ENCODE measurements at regions not wholly inside any gene's neighbourhood (a gene's known extent, or its start where the extent isn't known, plus 50 kb on each side); places are given as distances from the start of the nearest gene placed in this dataset.
A peak's percentile ranks its signal among the peaks of the same experiment; 100 is the strongest.
"Not testable (repeated sequence)": the region's sequence is repeated elsewhere in the genome, so short reads cannot be mapped to it uniquely, and the experiment has no call there.

GRCh38 chr5:101529094-101529493 is 626.0 kb upstream of the ST8SIA4 start:
- H3K27ac Mint-ChIP-seq, H3K27me3 Mint-ChIP-seq, ATAC-seq, H3K4me1 Mint-ChIP-seq, H3K9me3 Mint-ChIP-seq, H3K4me3 Mint-ChIP-seq, H3K36me3 Mint-ChIP-seq: not testable (repeated sequence)

- no peak overlapping the region for H3K4me3 Mint-ChIP-seq
- no peak overlapping the region for H3K27ac Mint-ChIP-seq
- no peaks in the 10 kb centered on the region for H3K4me1 Mint-ChIP-seq
- H3K36me3 Mint-ChIP-seq = no peaks in the 10 kb centered on the region
- H3K9me3 Mint-ChIP-seq = peaks cover 3% of the 10 kb centered on the region
- ATAC-seq = no peak
- no peaks in the 10 kb centered on the region for H3K27me3 Mint-ChIP-seq
Observed at GRCh38 chr5:101520417-101520816, 617.3 kb upstream of the ST8SIA4 start.

DNA sequence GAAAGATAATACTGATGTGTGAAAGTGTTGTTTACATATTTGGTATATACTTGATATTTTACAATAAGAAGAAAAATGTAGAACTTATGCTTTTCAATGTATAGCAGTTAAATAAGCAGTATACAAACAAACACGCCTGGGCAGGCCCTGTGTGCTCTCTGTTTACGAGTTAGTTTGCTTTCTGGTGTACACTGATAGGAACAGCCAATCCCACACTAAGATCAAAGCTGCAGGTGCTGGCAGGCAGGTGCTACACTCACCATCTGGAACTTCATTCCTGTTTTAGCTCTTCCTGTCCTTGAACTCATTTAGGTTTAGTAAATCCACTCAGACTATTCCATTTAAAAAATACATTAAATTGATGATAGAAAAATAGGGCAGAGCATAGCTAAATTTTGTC is 614.7 kb upstream of the ST8SIA4 start:
- ATAC-seq = no peak
- H3K27ac Mint-ChIP-seq = no peak overlapping the region
- H3K36me3 Mint-ChIP-seq = no peaks in the 10 kb centered on the region
- no peak overlapping the region for H3K4me3 Mint-ChIP-seq
- H3K4me1 Mint-ChIP-seq = no peaks in the 10 kb centered on the region
- H3K9me3 Mint-ChIP-seq = peaks cover 6% of the 10 kb centered on the region
- H3K27me3 Mint-ChIP-seq = no peaks in the 10 kb centered on the region

DNA sequence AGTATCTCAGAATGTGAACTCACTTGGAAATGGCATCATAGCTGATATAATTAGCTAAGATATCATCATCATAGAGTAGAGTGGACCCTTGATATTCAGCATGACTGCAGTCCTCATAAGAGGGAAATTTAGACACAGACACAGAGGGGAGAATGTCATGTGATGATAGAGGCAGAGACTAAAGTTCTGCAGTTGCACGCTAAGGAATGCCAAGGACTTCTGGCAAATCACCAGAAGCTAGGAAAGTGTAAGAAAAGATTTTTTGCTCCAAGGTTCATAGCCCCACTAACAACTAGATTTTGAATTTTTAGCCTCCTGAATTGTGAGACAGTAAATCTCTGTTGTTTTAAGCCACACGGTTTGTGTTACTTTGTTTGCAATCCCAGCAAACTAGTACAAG is 612.6 kb upstream of the ST8SIA4 start:
- ATAC-seq = no peak
- no peaks in the 10 kb centered on the region for H3K36me3 Mint-ChIP-seq
- no peak overlapping the region for H3K4me3 Mint-ChIP-seq
- H3K9me3 Mint-ChIP-seq = peaks cover 6% of the 10 kb centered on the region
- H3K27me3 Mint-ChIP-seq = no peaks in the 10 kb centered on the region
- H3K27ac Mint-ChIP-seq = no peak overlapping the region
- H3K4me1 Mint-ChIP-seq = no peaks in the 10 kb centered on the region

DNA sequence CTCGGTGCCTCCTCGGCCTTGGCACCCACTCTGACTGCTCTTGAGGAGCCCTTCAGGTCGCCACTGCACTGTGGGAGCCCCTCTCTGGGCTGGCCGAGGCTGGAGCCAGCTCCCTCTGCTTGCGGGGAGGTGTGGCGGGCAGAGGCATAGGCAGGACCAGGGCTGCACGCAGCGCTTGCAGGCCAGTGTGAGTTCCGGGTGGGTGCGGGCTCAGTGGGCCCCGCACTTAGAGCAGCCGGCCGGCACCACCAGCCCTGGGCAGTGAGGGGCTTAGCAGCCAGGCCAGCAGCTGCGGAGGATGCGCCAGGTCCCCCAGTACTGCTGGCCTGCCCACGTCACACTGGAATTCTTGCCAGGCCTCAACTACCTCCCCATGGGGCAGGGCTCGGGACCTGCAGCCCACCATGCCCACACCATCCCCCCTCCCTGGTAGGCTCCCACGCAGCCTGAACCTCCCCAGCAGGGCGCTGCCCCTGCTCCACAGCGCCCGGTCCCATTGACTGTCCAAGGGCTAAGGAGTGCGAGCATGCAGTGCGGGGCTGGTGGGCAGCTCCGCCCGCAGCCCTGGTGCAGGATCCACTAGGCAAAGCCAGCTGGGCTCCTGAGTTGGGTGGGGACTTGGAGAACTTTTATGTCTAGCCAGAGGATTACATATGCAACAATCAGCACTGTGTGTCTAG is 602.9 kb upstream of the ST8SIA4 start:
- no peaks in the 10 kb centered on the region for H3K4me1 Mint-ChIP-seq
- H3K9me3 Mint-ChIP-seq = peaks cover 8% of the 10 kb centered on the region
- H3K36me3 Mint-ChIP-seq = no peaks in the 10 kb centered on the region
- H3K27ac Mint-ChIP-seq = no peak overlapping the region
- H3K27me3 Mint-ChIP-seq = no peaks in the 10 kb centered on the region
- peak; percentile 64 for ATAC-seq
- H3K4me3 Mint-ChIP-seq = no peak overlapping the region

DNA sequence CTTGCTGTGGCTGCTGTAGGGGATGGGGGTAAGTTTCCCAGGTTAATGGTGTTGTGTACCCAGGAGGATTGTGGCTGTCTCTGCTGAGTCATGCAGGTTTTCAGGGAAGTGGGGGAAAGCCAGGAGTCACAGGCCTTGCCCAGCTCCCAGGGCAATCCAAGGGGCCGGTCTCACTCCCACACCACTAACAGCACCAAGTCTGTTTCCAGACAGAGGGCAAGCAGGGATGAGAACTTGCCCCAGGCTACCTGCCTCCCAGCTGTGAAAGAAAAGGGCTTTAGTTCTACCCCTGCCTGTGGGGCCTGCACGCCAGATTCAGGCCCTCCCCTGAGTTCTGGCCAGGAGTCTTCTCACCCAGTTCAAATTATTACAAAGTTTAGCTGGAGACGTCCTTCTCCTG is 579.8 kb upstream of the ST8SIA4 start:
- Mint-ChIP-seq H3K27ac (no peak overlapping the region), H3K4me1 (no peaks in the 10 kb centered on the region)
- no peak for ATAC-seq

DNA sequence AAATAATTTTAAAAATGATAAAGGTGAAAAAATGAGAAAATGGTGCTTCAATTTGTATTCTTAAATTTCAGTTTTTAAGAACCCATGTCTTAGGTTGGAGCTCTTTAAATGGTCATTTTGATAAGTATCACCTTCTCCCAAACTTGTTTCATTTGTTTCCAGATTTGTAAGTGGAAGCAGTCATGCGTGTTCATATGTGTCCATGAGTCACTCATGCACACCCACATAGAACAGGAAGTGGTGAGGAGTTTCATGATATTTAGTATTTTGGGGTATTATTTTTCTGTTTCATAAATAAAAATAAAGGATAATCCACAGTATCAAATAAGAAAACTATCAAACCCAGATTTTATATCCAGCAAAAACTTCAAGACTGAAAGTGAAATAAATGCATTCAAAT is 570.4 kb upstream of the ST8SIA4 start:
- no peak overlapping the region for H3K4me3 Mint-ChIP-seq
- H3K27ac Mint-ChIP-seq = no peak overlapping the region
- H3K4me1 Mint-ChIP-seq = no peaks in the 10 kb centered on the region
- no peaks in the 10 kb centered on the region for H3K36me3 Mint-ChIP-seq
- ATAC-seq = no peak
- no peaks in the 10 kb centered on the region for H3K27me3 Mint-ChIP-seq
- H3K9me3 Mint-ChIP-seq = no peaks in the 10 kb centered on the region

More for the DNA sequence above, 579.8 kb upstream of the ST8SIA4 start:
- H3K4me3 Mint-ChIP-seq = no peak overlapping the region
- no peaks in the 10 kb centered on the region for H3K36me3 Mint-ChIP-seq
- H3K9me3 Mint-ChIP-seq = no peaks in the 10 kb centered on the region
- no peaks in the 10 kb centered on the region for H3K27me3 Mint-ChIP-seq

DNA sequence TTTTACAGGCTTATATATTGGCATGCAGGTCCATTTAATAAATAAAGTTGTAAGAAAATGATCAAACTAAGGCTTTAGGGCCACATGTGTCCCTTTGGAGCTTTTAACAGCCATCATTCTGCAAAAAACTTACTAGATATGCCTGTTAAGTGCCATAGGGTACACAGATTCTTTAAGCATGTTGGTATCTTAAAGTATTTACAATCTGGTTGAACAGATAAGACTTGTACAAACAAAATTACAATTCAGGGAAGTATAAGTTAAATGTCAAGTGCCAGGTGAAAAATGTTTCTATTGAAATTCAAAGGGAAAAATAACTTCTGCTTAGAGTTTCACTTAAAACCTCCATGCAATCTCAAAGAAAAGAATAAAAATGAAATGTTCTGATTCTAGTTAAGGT is 558.4 kb upstream of the ST8SIA4 start:
- Mint-ChIP-seq H3K27me3 (no peaks in the 10 kb centered on the region), H3K36me3 (no peaks in the 10 kb centered on the region), H3K4me1 (no peaks in the 10 kb centered on the region), H3K27ac (no peak overlapping the region), H3K4me3 (no peak overlapping the region), H3K9me3 (peaks cover 4% of the 10 kb centered on the region)
- ATAC-seq = no peak

- Mint-ChIP-seq H3K9me3 (no peaks in the 10 kb centered on the region), H3K27ac (no peak overlapping the region), H3K4me1 (no peaks in the 10 kb centered on the region), H3K36me3 (no peaks in the 10 kb centered on the region), H3K27me3 (no peaks in the 10 kb centered on the region), H3K4me3 (no peak overlapping the region)
- ATAC-seq = no peak
Observed at GRCh38 chr5:101458587-101458986, 555.5 kb upstream of the ST8SIA4 start.

- Mint-ChIP-seq H3K36me3 (no peaks in the 10 kb centered on the region), H3K9me3 (no peaks in the 10 kb centered on the region), H3K4me1 (no peaks in the 10 kb centered on the region), H3K27ac (no peak overlapping the region), H3K4me3 (no peak overlapping the region), H3K27me3 (no peaks in the 10 kb centered on the region)
- no peak for ATAC-seq
Observed at GRCh38 chr5:101455851-101456250, 552.8 kb upstream of the ST8SIA4 start.

GRCh38 chr5:101455048-101455447 is 552.0 kb upstream of the ST8SIA4 start:
- Mint-ChIP-seq H3K27ac (no peak overlapping the region), H3K27me3 (no peaks in the 10 kb centered on the region), H3K4me3 (no peak overlapping the region), H3K36me3 (no peaks in the 10 kb centered on the region), H3K9me3 (no peaks in the 10 kb centered on the region), H3K4me1 (no peaks in the 10 kb centered on the region)
- no peak for ATAC-seq

DNA sequence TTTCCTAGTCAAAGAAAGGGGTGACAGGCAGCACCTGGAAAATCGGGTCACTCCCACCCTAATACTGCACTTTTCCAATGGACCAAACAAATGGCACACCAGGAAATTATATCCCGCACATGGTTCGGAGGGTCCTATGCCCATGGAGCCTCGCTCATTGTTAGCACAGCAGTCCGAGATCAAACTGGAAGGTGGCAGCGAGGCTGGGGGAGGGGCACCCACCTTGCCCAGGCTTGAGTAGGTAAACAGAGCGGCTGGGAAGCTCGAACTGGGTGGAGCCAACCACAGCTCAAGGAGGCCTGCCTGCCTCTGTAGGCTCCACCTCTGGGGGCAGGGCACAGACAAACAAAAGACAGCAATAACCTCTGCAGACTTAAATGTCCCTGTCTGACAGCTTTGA is 539.2 kb upstream of the ST8SIA4 start:
- H3K4me1 Mint-ChIP-seq, ATAC-seq, H3K27ac Mint-ChIP-seq, H3K36me3 Mint-ChIP-seq, H3K27me3 Mint-ChIP-seq, H3K9me3 Mint-ChIP-seq, H3K4me3 Mint-ChIP-seq: not testable (repeated sequence)

- Mint-ChIP-seq H3K36me3 (no peaks in the 10 kb centered on the region), H3K4me3 (no peak overlapping the region), H3K27ac (no peak overlapping the region), H3K9me3 (peaks cover 6% of the 10 kb centered on the region), H3K4me1 (no peaks in the 10 kb centered on the region), H3K27me3 (no peaks in the 10 kb centered on the region)
- no peak for ATAC-seq
Observed at GRCh38 chr5:101440173-101440572, 537.1 kb upstream of the ST8SIA4 start.

- H3K4me3 Mint-ChIP-seq = no peak overlapping the region
- H3K36me3 Mint-ChIP-seq = no peaks in the 10 kb centered on the region
- H3K4me1 Mint-ChIP-seq = no peaks in the 10 kb centered on the region
- no peak for ATAC-seq
- no peak overlapping the region for H3K27ac Mint-ChIP-seq
- no peaks in the 10 kb centered on the region for H3K9me3 Mint-ChIP-seq
- H3K27me3 Mint-ChIP-seq = no peaks in the 10 kb centered on the region
Observed at GRCh38 chr5:101437351-101437750, 534.3 kb upstream of the ST8SIA4 start.

DNA sequence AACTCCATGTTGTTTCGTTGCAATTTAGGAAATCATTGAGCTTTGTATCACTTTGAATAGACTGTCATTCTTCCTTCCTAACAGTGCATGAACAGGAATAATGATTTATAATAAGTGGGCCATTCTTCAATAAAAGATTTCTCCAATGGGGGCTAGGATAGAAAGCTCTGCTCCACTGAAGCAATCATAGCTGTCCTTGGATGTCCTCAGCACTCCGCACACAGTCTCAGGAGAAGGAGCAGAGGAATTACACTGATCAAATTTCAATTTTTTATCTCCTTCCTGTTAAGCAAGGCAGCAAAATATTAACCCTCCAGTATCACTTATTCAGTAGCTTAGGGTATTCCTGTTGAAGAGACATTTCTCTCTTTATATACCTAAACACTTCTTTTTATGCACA is 532.7 kb upstream of the ST8SIA4 start:
- H3K27ac Mint-ChIP-seq = no peak overlapping the region
- H3K4me3 Mint-ChIP-seq = no peak overlapping the region
- no peaks in the 10 kb centered on the region for H3K4me1 Mint-ChIP-seq
- no peaks in the 10 kb centered on the region for H3K27me3 Mint-ChIP-seq
- H3K9me3 Mint-ChIP-seq = no peaks in the 10 kb centered on the region
- H3K36me3 Mint-ChIP-seq = no peaks in the 10 kb centered on the region
- no peak for ATAC-seq

GRCh38 chr5:101431201-101431600 is 528.1 kb upstream of the ST8SIA4 start:
- Mint-ChIP-seq H3K4me1 (no peaks in the 10 kb centered on the region), H3K4me3 (no peak overlapping the region), H3K36me3 (no peaks in the 10 kb centered on the region), H3K27ac (no peak overlapping the region), H3K27me3 (no peaks in the 10 kb centered on the region), H3K9me3 (no peaks in the 10 kb centered on the region)
- no peak for ATAC-seq

DNA sequence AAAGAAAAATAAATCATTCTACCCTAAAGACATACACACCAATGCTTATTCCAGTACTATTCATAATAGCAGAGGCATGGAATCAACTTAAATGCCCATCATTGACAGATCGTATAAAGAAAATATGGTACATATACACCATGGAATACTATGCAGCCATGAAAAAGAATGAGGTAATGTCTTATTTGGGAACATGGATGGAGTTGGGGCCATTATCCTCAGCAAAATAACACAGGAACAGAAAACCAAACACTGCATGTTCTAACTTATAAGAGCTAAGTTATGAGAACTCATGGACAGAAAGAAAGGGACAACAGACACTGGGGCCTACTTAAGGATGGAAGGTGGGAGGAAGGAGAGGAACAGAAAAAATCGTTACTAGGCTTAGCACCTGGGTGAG is 527.5 kb upstream of the ST8SIA4 start:
- no peaks in the 10 kb centered on the region for H3K36me3 Mint-ChIP-seq
- H3K4me1 Mint-ChIP-seq = no peaks in the 10 kb centered on the region
- no peak for ATAC-seq
- H3K4me3 Mint-ChIP-seq = no peak overlapping the region
- H3K27ac Mint-ChIP-seq = no peak overlapping the region
- H3K9me3 Mint-ChIP-seq = no peaks in the 10 kb centered on the region
- no peaks in the 10 kb centered on the region for H3K27me3 Mint-ChIP-seq
